CD4-positive, alpha-beta T cell (primary cell): ENCODE measurements at regions not wholly inside any gene's neighbourhood (a gene's known extent, or its start where the extent isn't known, plus 50 kb on each side); places are given as distances from the start of the nearest gene placed in this dataset.

Experiments
- ATAC-seq: fragments of 200-7000 bp; cut with Tn5 transposase; one replicate; pipeline ENCODE4 v1.10.0; 2022; ENCODE audit warnings: mild to moderate bottlenecking; ENCODE audit not compliant: poor library complexity
- CTCF ChIA-PET: fragments of 350-600 bp; sonication (Branson Sonifier 250); formaldehyde crosslinking; loops from one replicate; lab custom pipeline; 2021; ENCODE audit warnings: antibody characterized with exemption, inconsistent platforms; lab: Charles Lee
- POLR2A ChIA-PET: fragments of 350-600 bp; sonication (Branson Sonifier 250); formaldehyde crosslinking; loops from one replicate; lab custom pipeline; 2021; ENCODE audit warnings: antibody characterized with exemption, inconsistent platforms; lab: Charles Lee
- DNase-seq, 14 experiments: peaks; one replicate each; pipeline ENCODE4 v3.0.0-alpha.2; 2013 to 2020; ENCODE audit warnings: mixed read lengths in 2 of 14
- H3K27ac ChIP-seq, 2 donors: one replicate each; pipeline versions ENCODE4 v1.5.1 to v1.7.0; 2013; ENCODE audit warnings: low read length in 2 of 2, low read depth in 1 of 2, mild to moderate bottlenecking in 1 of 2
- H3K27me3 ChIP-seq, 2 experiments: 1 replicate in 1 of 2; 2 replicates in 1 of 2; pipeline versions ENCODE4 v1.6.1 to v1.7.0; 2013; ENCODE audit warnings: low read length in 2 of 2, control low read depth in 1 of 2, mild to moderate bottlenecking in 1 of 2, moderate library complexity in 1 of 2; ENCODE audit not compliant: insufficient read depth in 2 of 2, control insufficient read depth in 1 of 2
- H3K36me3 ChIP-seq: one replicate; pipeline ENCODE4 v1.6.1; 2013; ENCODE audit warnings: low read length, control low read depth; ENCODE audit not compliant: insufficient read depth
- H3K4me1 ChIP-seq: one replicate; pipeline ENCODE4 v1.6.1; 2013; ENCODE audit warnings: low read length, control low read depth; ENCODE audit not compliant: insufficient read depth
- H3K4me3 ChIP-seq: one replicate; pipeline ENCODE4 v1.5.1; 2013; ENCODE audit warnings: mild to moderate bottlenecking, low read length, moderate library complexity
- H3K9me3 ChIP-seq, 2 experiments: 1 replicate in 1 of 2; 2 replicates in 1 of 2; pipeline versions ENCODE4 v1.6.1 to v1.7.0; 2013; ENCODE audit warnings: low read length in 2 of 2, mild to moderate bottlenecking in 2 of 2, control low read depth in 1 of 2, moderate library complexity in 1 of 2; ENCODE audit not compliant: control insufficient read depth in 1 of 2, insufficient read depth in 1 of 2
- H3K27ac Mint-ChIP-seq: one replicate; pipeline ENCODE4 v1.8.0; 2020; ENCODE audit warnings: mixed read lengths
- H3K27me3 Mint-ChIP-seq: one replicate; pipeline ENCODE4 v1.8.0; 2021; ENCODE audit warnings: mixed read lengths
- H3K36me3 Mint-ChIP-seq: one replicate; pipeline ENCODE4 v1.8.0; 2021; ENCODE audit warnings: low read depth, mixed read lengths
- H3K4me1 Mint-ChIP-seq: one replicate; pipeline ENCODE4 v1.8.0; 2021; ENCODE audit warnings: low read depth, mixed read lengths
- H3K4me3 Mint-ChIP-seq: one replicate; pipeline ENCODE4 v1.8.0; 2020; ENCODE audit warnings: mild to moderate bottlenecking, mixed read lengths
- H3K9me3 Mint-ChIP-seq: one replicate; pipeline ENCODE4 v1.8.0; 2020; ENCODE audit warnings: mixed read lengths
- intact Hi-C, 2 experiments: fragments of 100-400 bp; cut with DNase I in 1 of 2; cut with micrococcal nuclease in 1 of 2; formaldehyde crosslinking; loops; one replicate each; pipeline versions ENCODE4 v1.15.1 to v1.9.0; 2023 to 2025; cut with DNase I, micrococcal nuclease
- TF ChIP-seq, protein P1 (sequence below): fragments of 200-600 bp; IDR thresholded peaks from one replicate; pipeline ENCODE4 v1.8.0; 2022; ENCODE audit warnings: antibody characterized with exemption, mild to moderate bottlenecking

DNA sequence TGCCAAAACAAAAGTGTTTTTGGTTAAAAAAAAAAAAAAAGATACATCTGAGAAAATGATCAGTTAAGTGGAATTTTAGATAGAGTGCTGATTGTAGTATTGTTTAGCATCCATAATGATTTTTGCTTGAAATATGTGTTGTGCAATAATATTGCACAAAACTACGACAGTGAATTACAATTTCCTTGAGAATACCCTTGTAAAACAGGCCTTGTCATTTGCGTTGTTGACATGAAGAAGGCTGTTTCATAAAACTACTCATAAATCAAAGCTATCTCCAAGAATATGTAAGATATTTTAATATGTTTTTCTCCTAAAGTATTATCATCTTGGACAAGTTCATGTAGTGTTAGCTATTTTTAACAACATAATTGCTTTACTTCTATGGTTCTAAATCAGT lies 1077.0 kb downstream of the LRFN5 start:
- Mint-ChIP-seq H3K27ac (no peak overlapping the region), H3K4me3 (no peak overlapping the region), H3K27me3 (no peaks in the 10 kb centered on the region), H3K36me3 (no peaks in the 10 kb centered on the region), H3K4me1 (no peaks in the 10 kb centered on the region), H3K9me3 (peaks cover 5% of the 10 kb centered on the region)
- CTCF ChIA-PET = no interaction called here
- H3K4me3 ChIP-seq = no peak overlapping the region
- TF ChIP-seq, protein P1, sequence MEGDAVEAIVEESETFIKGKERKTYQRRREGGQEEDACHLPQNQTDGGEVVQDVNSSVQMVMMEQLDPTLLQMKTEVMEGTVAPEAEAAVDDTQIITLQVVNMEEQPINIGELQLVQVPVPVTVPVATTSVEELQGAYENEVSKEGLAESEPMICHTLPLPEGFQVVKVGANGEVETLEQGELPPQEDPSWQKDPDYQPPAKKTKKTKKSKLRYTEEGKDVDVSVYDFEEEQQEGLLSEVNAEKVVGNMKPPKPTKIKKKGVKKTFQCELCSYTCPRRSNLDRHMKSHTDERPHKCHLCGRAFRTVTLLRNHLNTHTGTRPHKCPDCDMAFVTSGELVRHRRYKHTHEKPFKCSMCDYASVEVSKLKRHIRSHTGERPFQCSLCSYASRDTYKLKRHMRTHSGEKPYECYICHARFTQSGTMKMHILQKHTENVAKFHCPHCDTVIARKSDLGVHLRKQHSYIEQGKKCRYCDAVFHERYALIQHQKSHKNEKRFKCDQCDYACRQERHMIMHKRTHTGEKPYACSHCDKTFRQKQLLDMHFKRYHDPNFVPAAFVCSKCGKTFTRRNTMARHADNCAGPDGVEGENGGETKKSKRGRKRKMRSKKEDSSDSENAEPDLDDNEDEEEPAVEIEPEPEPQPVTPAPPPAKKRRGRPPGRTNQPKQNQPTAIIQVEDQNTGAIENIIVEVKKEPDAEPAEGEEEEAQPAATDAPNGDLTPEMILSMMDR = no peak
- no peaks in the 10 kb centered on the region for H3K27me3 ChIP-seq
- ATAC-seq (no peak), DNase-seq (no peak)
- no peak overlapping the region for H3K27ac ChIP-seq
- intact Hi-C loops = no loop called here
- H3K9me3 ChIP-seq = peaks cover 0 to 4% of the 10 kb centered on the region in 2 experiments
- no peaks in the 10 kb centered on the region for H3K4me1 ChIP-seq
- POLR2A ChIA-PET = no interaction called here
- H3K36me3 ChIP-seq = no peaks in the 10 kb centered on the region

DNA sequence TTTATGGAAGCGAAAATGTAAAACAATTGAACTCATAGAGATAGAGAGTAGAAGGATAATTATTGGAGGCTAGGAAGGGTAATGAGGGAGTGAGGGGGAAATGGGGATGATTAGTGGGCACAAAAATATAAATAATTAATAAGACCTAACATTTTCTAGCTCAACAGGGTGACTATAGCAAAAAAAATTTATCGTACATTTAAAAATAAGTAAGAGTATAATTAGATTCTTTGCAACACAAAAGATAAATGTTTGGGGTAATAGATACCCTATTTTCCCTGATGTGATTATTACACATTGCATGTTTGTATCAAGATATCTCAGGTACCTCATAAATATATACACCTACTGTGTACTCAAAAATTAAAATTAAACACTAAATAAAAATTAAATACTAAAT lies 1070.0 kb downstream of the LRFN5 start:
- DNase-seq (no peak), ATAC-seq (no peak)
- no peaks in the 10 kb centered on the region for H3K4me1 ChIP-seq
- no peaks in the 10 kb centered on the region for H3K27me3 ChIP-seq
- Mint-ChIP-seq H3K36me3 (no peaks in the 10 kb centered on the region), H3K4me1 (no peaks in the 10 kb centered on the region), H3K9me3 (peaks cover 9% of the 10 kb centered on the region), H3K4me3 (no peak overlapping the region), H3K27ac (no peak overlapping the region), H3K27me3 (no peaks in the 10 kb centered on the region)
- no peak overlapping the region for H3K4me3 ChIP-seq
- TF ChIP-seq, protein P1 = no peak
- H3K36me3 ChIP-seq = no peaks in the 10 kb centered on the region
- H3K27ac ChIP-seq = no peak overlapping the region
- intact Hi-C loops = no loop called here
- POLR2A ChIA-PET = no interaction called here
- CTCF ChIA-PET = no interaction called here
- H3K9me3 ChIP-seq = peaks cover 0 to 4% of the 10 kb centered on the region in 2 experiments

DNA sequence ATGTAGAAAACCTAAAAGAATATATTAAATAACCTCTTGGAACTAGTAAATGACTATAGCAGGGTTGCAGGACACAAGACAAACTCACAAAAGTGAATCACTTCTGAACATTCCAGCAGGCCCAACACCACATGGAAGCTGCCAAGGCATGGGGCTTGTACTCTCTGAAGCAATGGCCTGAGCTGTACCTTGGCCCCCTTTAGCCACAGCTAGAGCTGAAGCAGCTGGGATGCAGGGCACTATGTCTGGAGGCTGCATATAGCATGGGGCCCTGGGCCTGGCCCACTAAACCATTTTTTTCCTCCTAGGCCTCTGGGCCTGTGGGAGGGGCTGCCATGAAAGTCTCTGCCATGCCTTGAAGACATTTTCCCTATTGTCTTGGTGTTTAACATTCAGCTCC lies 1067.3 kb downstream of the LRFN5 start:
- CTCF ChIA-PET = no interaction called here

More for the DNA sequence above, 1067.3 kb downstream of the LRFN5 start:
- ATAC-seq = no peak
- Mint-ChIP-seq H3K9me3 (peaks cover 11% of the 10 kb centered on the region), H3K27ac (no peak overlapping the region), H3K36me3 (no peaks in the 10 kb centered on the region), H3K27me3 (no peaks in the 10 kb centered on the region), H3K4me1 (no peaks in the 10 kb centered on the region), H3K4me3 (no peak overlapping the region)
- DNase-seq = no peak
- no peak overlapping the region for H3K27ac ChIP-seq
- H3K36me3 ChIP-seq = no peaks in the 10 kb centered on the region
- intact Hi-C loops = no loop called here
- H3K4me3 ChIP-seq = no peak overlapping the region
- no peaks in the 10 kb centered on the region for H3K4me1 ChIP-seq
- H3K27me3 ChIP-seq = no peaks in the 10 kb centered on the region
- peaks cover 0 to 4% of the 10 kb centered on the region in 2 experiments for H3K9me3 ChIP-seq
- POLR2A ChIA-PET = no interaction called here
- TF ChIP-seq, protein P1 = no peak
